H1 (cell line): ENCODE measurements at regions not wholly inside any gene's neighbourhood (a gene's known extent, or its start where the extent isn't known, plus 50 kb on each side); places are given as distances from the start of the nearest gene placed in this dataset.

Source experiments
- CTCF ChIA-PET: fragments of 300-600 bp; sonication (Branson Sonifier 250); formaldehyde crosslinking; loops from one replicate; lab custom pipeline; 2021; ENCODE audit not compliant: partially characterized antibody; lab: Charles Lee
- POLR2A ChIA-PET: fragments of 300-600 bp; sonication (Branson Sonifier 250); formaldehyde crosslinking; loops from one replicate; lab custom pipeline; 2021; ENCODE audit warnings: inconsistent platforms; ENCODE audit not compliant: partially characterized antibody; lab: Charles Lee
- DNase-seq, 2 experiments: peaks; one replicate each; pipeline versions ENCODE4 v3.0.0 to v3.0.0-alpha.2; 2010 to 2022; ENCODE audit warnings: low spot score in 2 of 2, low read depth in 1 of 2, mixed read lengths in 1 of 2
- FAIRE-seq: peaks from 2 replicates; lab custom pipeline; 2011; peaks lifted over from hg19 to GRCh38; lab: Jason Lieb, UNC
- H2AFZ ChIP-seq: 2 replicates; pipeline ENCODE4 v1.8.1; 2012; ENCODE audit warnings: low read length, inconsistent platforms
- H2AK5ac ChIP-seq: 2 replicates; pipeline ENCODE4 v1.6.1; 2013; ENCODE audit warnings: low read depth, low read length
- H2BK120ac ChIP-seq: replicated peaks from 2 replicates; pipeline ENCODE3; 2013; ENCODE audit warnings: low read depth, low read length, inconsistent platforms
- H2BK12ac ChIP-seq: 2 replicates; pipeline ENCODE4 v1.6.1; 2013; ENCODE audit warnings: low read depth, low read length
- H2BK15ac ChIP-seq: 2 replicates; pipeline ENCODE4 v1.6.1; 2013; ENCODE audit warnings: low read length
- H2BK20ac ChIP-seq: 2 replicates; pipeline ENCODE4 v1.6.1; 2013; ENCODE audit warnings: low read length
- H2BK5ac ChIP-seq: 2 replicates; pipeline ENCODE4 v1.6.1; 2013; ENCODE audit warnings: low read depth, low read length
- H3K14ac ChIP-seq: 2 replicates; pipeline ENCODE4 v1.6.1; 2013; ENCODE audit warnings: inconsistent platforms; ENCODE audit not compliant: insufficient read length
- H3K18ac ChIP-seq: 2 replicates; pipeline ENCODE4 v1.6.1; 2013; ENCODE audit warnings: low read length; ENCODE audit errors: extremely low read depth
- H3K23ac ChIP-seq: 2 replicates; pipeline ENCODE4 v1.6.1; 2013; ENCODE audit warnings: inconsistent platforms; ENCODE audit not compliant: insufficient read length
- H3K23me2 ChIP-seq: 2 replicates; pipeline ENCODE4 v1.6.1; 2013; ENCODE audit warnings: low read depth, low read length
- H3K27ac ChIP-seq: 2 replicates; pipeline ENCODE4 v1.6.1; 2011; ENCODE audit warnings: low read depth, low read length, inconsistent platforms
- H3K27me3 ChIP-seq, 4 experiments: replicated peaks in 1 of 4; 1 replicate in 1 of 4; 2 replicates in 3 of 4; pipeline versions ENCODE4 v1.6.1 to v1.8.1; 2011 to 2013; ENCODE audit warnings: low read length in 3 of 4, mild to moderate bottlenecking in 3 of 4, inconsistent platforms in 2 of 4, mixed read lengths in 2 of 4, moderate library complexity in 1 of 4; ENCODE audit not compliant: control insufficient read depth in 3 of 4, insufficient read depth in 3 of 4; ENCODE audit errors: extremely low read depth in 1 of 4
- H3K36me3 ChIP-seq, 4 experiments: 2 replicates each; pipeline versions ENCODE4 v1.6.1 to v1.8.1; 2011 to 2013; ENCODE audit warnings: mild to moderate bottlenecking in 4 of 4, low read length in 3 of 4, moderate library complexity in 2 of 4, control low read depth in 1 of 4, inconsistent platforms in 1 of 4; ENCODE audit not compliant: insufficient read depth in 4 of 4, control insufficient read depth in 2 of 4
- H3K4ac ChIP-seq: replicated peaks from 2 replicates; pipeline ENCODE3; 2013; ENCODE audit warnings: low read length, low read depth, mixed read lengths, inconsistent platforms; ENCODE audit not compliant: insufficient read length
- H3K4me1 ChIP-seq, 4 experiments: replicated peaks in 1 of 4; 1 replicate in 1 of 4; 2 replicates in 3 of 4; pipeline versions ENCODE4 v1.6.1 to v1.8.1; 2011 to 2013; ENCODE audit warnings: low read length in 3 of 4, inconsistent platforms in 2 of 4, mixed read lengths in 1 of 4; ENCODE audit not compliant: insufficient read depth in 4 of 4, control insufficient read depth in 3 of 4
- H3K4me2 ChIP-seq, 2 experiments: 2 replicates each; pipeline versions ENCODE4 v1.6.1 to v1.8.1; 2011 to 2013; ENCODE audit warnings: low read depth in 2 of 2, low read length in 2 of 2, control low read depth in 1 of 2, inconsistent platforms in 1 of 2, mild to moderate bottlenecking in 1 of 2; ENCODE audit not compliant: insufficient read depth in 1 of 2
- H3K4me3 ChIP-seq, 4 experiments: fragments of 200-600, 300-600 bp in 1 of 4; sonication (generic), shearing (Covaris generic), sonication (Bioruptor Twin) in 1 of 4; 2 replicates each; pipeline versions ENCODE4 v1.5.1 to v1.8.1; 2011 to 2016; ENCODE audit warnings: low read length in 4 of 4, low read depth in 3 of 4, control low read depth in 2 of 4, inconsistent platforms in 2 of 4, mild to moderate bottlenecking in 2 of 4, mixed read lengths in 1 of 4, moderate library complexity in 1 of 4; ENCODE audit not compliant: insufficient read depth in 2 of 4; ENCODE audit errors: extremely low read depth in 1 of 4
- H3K56ac ChIP-seq: replicated peaks from 2 replicates; pipeline ENCODE3; 2013; ENCODE audit warnings: low read depth, mild to moderate bottlenecking, mixed read lengths, low read length, inconsistent platforms; ENCODE audit not compliant: insufficient read length
- H3K79me1 ChIP-seq: 2 replicates; pipeline ENCODE4 v1.6.1; 2013; ENCODE audit warnings: low read depth, low read length, control low read depth
- H3K79me2 ChIP-seq, 2 experiments: 2 replicates each; pipeline versions ENCODE4 v1.6.1 to v1.8.1; 2012 to 2013; ENCODE audit warnings: low read length in 2 of 2, mild to moderate bottlenecking in 2 of 2, inconsistent platforms in 1 of 2; ENCODE audit not compliant: insufficient read depth in 2 of 2, control insufficient read depth in 1 of 2
- H3K9ac ChIP-seq, 4 experiments: replicated peaks in 1 of 4; 1 replicate in 1 of 4; 2 replicates in 3 of 4; pipeline versions ENCODE4 v1.6.1 to v1.8.1; 2011 to 2013; ENCODE audit warnings: low read depth in 3 of 4, low read length in 3 of 4, control low read depth in 2 of 4, mild to moderate bottlenecking in 2 of 4, moderate library complexity in 2 of 4, inconsistent platforms in 1 of 4; ENCODE audit errors: extremely low read depth in 1 of 4
- H3K9me3 ChIP-seq, 2 experiments: 2 replicates each; pipeline versions ENCODE4 v1.6.1 to v1.8.1; 2012 to 2013; ENCODE audit warnings: mild to moderate bottlenecking in 2 of 2, moderate library complexity in 2 of 2, control low read depth in 1 of 2, inconsistent platforms in 1 of 2, low read depth in 1 of 2, low read length in 1 of 2, mixed read lengths in 1 of 2; ENCODE audit not compliant: insufficient read depth in 2 of 2
- H4K20me1 ChIP-seq, 2 experiments: replicated peaks in 1 of 2; 2 replicates each; pipeline versions ENCODE3 to v1.8.1; 2011 to 2013; ENCODE audit warnings: inconsistent platforms in 2 of 2, low read length in 2 of 2, mild to moderate bottlenecking in 1 of 2; ENCODE audit not compliant: insufficient read depth in 2 of 2, control insufficient read depth in 1 of 2
- H4K5ac ChIP-seq: 2 replicates; pipeline ENCODE4 v1.6.1; 2013; ENCODE audit warnings: low read length, low read depth, mixed read lengths, inconsistent platforms; ENCODE audit not compliant: insufficient read length
- H4K8ac ChIP-seq: 2 replicates; pipeline ENCODE4 v1.8.0; 2013; ENCODE audit warnings: mild to moderate bottlenecking, moderate library complexity, low read length, inconsistent platforms; ENCODE audit not compliant: insufficient read depth; ENCODE audit errors: extremely low read depth
- H4K91ac ChIP-seq: replicated peaks from 2 replicates; pipeline ENCODE3; 2013; ENCODE audit warnings: low read length, mixed read lengths, inconsistent platforms; ENCODE audit not compliant: insufficient read length
- BCL11A ChIP-seq, 2 experiments: IDR thresholded peaks; one replicate each; pipeline ENCODE4 v1.6.1; 2011; ENCODE audit warnings: low read depth in 2 of 2, low read length in 2 of 2, mild to moderate bottlenecking in 2 of 2
- WGBS, 2 experiments: shearing (Covaris generic) in 1 of 2; methylation state at CpG; one replicate each; pipeline versions ENCODE4 v1.1.6 to v1.1.7; 2013 to 2015; ENCODE audit warnings: low lambda C conversion rate in 2 of 2, mixed read lengths in 2 of 2, inconsistent platforms in 1 of 2, low coverage in 1 of 2, missing lambda C conversion rate in 1 of 2; ENCODE audit not compliant: insufficient replicate concordance in 2 of 2, insufficient coverage in 1 of 2, insufficient read length in 1 of 2; ENCODE audit errors: extremely low coverage in 1 of 2, missing lambda C conversion rate in 1 of 2; 5-methylcytosine and 5-hydroxymethylcytosine counted together

- Histone ChIP-seq H3K14ac (no peak overlapping the region), H2BK5ac (no peak overlapping the region), H4K20me1 (no peaks in the 10 kb centered on the region), H3K4ac (no peak overlapping the region), H3K23ac (no peak overlapping the region), H3K4me1 (no peaks in the 10 kb centered on the region), H2AFZ (no peak overlapping the region), H2BK15ac (no peak overlapping the region), H3K4me2 (no peak overlapping the region), H4K5ac (no peak overlapping the region), H4K8ac (no peak overlapping the region), H2AK5ac (no peak overlapping the region), H4K91ac (no peak overlapping the region), H3K18ac (no peak overlapping the region), H3K79me2 (no peaks in the 10 kb centered on the region), H3K79me1 (no peaks in the 10 kb centered on the region), H3K56ac (no peak overlapping the region), H3K27me3 (no peaks in the 10 kb centered on the region; a peak in 1 of 7 replicates), H2BK120ac (no peak overlapping the region), H2BK20ac (no peak overlapping the region), H3K36me3 (no peaks in the 10 kb centered on the region), H3K9ac (no peak overlapping the region), H2BK12ac (no peak overlapping the region), H3K9me3 (peaks cover 56 to 69% of the 10 kb centered on the region in 2 experiments), H3K4me3 (no peak overlapping the region), H3K23me2 (no peaks in the 10 kb centered on the region), H3K27ac (no peak overlapping the region)
- FAIRE-seq (no peak), DNase-seq (no peak)
- WGBS, 2 experiments, result 81% methylated on average over 9 of the region's 9 CpGs; no CpG with 5 or more reads in 1 of the 2 experiments
- ChIA-PET POLR2A (no interaction called here), CTCF (no interaction called here)
- no peak for TF ChIP-seq BCL11A (IDR thresholded peaks at IDR 0.05; ENCODE audit: low read depth in 2 of 2, low read length in 2 of 2)
These were observed 555.7 kb downstream of the TBC1D22A start for GRCh38 chr22:47318041-47318737.
